ENCODE measurements at regions not wholly inside any gene's neighbourhood (a gene's known extent, or its start where the extent isn't known, plus 50 kb on each side); places are given as distances from the start of the nearest gene placed in this dataset.
A peak's percentile ranks its signal among the peaks of the same experiment; 100 is the strongest.

DNA sequence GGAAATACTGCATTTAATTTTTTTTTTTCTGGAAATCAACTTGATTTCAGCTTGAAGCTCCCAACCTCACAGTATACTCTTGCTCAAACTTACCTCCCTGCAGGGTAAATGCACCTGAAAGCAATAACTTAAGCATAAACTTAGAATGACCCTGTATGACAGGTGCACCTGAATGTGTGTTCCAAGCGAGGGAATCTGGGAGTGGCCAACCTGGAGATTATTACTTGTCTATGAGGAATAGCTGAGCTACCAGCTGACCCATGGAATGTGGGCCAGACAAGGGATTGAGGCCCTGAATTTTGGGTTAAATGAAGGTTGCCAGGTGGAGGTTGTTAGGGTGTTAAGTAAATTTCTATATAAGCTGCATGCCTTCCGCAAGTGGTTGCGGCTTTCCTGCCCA lies 140.6 kb downstream of the OSTF1 start:
- H3K4me2 ChIP-seq: no peak overlapping the region
- ATAC-seq: no peak
- H3K4me1 ChIP-seq: no peaks in the 10 kb centered on the region
- H3K4me3 ChIP-seq: no peak overlapping the region
- 43% methylated on average over 3 of the region's 3 CpGs for WGBS (ENCODE audit: missing lambda C conversion rate)
- TF ChIP-seq, protein P1, sequence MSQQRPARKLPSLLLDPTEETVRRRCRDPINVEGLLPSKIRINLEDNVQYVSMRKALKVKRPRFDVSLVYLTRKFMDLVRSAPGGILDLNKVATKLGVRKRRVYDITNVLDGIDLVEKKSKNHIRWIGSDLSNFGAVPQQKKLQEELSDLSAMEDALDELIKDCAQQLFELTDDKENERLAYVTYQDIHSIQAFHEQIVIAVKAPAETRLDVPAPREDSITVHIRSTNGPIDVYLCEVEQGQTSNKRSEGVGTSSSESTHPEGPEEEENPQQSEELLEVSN (IDR thresholded peaks at IDR 0.05; ENCODE audit: borderline replicate concordance, low read depth): no peak
- TF ChIP-seq KDM1A (IDR thresholded peaks at IDR 0.05; ENCODE audit: low read depth): no peak
- CTCF ChIA-PET: interaction anchor here (1.0 to 2.4 kb wide), 2 partner anchors 28 to 43 kb away, joined by 4 to 9 read pairs; no protein-coding TSS in a partner anchor
- H3K9me3 ChIP-seq: no peaks in the 10 kb centered on the region
- DNase-seq (ENCODE audit: low read depth in 1 of 2, low spot score in 1 of 2): no peak
- H3K27ac ChIP-seq: no peak overlapping the region
- POLR2A ChIA-PET: no interaction called here
- no peak for FAIRE-seq

DNA sequence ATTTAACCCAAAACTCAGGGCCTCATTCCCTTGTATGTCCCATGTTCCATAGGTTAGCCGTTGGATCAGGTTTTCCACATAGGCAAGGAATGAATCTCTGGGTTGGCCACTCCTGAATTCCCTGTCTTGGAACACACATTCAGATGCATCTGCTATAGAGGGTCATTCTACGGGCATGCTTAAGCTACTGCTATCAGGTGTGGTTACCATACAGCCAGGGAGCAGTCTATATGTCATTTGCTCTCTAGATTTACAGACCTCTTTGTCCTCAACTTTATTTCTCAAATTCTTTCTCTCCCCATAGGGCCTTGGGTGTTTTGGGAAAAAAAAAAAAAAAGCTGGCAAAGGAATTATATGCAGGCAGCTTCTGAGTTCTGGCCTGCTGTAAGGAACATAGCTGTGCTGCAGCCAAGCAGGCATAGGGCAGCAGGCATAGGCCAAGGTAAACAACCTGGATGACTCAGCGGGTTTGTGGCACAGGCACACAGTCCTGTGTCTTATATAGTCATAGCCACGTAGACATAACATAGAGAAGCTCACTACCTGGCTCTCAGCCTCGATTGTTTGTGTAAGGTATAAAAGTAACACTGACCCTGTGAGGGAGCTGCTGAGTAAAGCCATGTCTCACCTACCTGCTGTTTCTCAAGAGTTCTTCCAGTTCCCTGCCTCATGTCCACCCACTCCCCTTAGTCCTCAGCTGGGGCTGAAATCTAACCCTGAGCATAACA lies 141.5 kb downstream of the OSTF1 start:
- peak in 1 of 2 experiments; percentile 10 for DNase-seq (ENCODE audit: low read depth in 1 of 2, low spot score in 1 of 2)

DNA sequence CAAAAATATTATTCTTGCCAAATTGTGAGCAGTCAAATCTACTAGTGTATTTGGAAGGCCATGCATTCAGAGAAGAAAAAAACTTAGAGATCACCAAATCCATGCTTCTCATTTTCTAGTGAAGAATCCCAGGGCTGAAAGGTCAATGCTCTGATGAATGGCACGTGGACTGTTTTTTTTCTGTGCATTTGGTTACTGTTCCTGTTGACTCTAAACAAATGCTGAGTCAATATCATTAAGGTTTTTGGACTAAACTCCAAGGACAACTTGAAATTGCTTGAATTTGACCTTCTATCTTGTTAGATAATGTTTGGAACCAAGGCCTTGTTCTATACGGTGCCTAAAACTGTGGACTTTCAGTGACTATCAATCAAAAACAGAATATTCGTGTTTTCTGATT lies 142.2 kb downstream of the OSTF1 start:
- POLR2A ChIA-PET: no interaction called here
- peak; percentile 59 for FAIRE-seq

More for the DNA sequence above, 141.5 kb downstream of the OSTF1 start:
- Histone ChIP-seq H3K4me2 (no peak overlapping the region), H3K27ac (no peak overlapping the region), H3K9me3 (no peaks in the 10 kb centered on the region), H3K4me1 (no peaks in the 10 kb centered on the region), H3K4me3 (no peak overlapping the region)
- 20% methylated on average over 5 of the region's 5 CpGs for WGBS (ENCODE audit: missing lambda C conversion rate)
- peak; percentile 50 to 53; a peak in 5 of 6 replicates for ATAC-seq
- ChIA-PET CTCF (interaction anchor here (1.2 to 2.4 kb wide), 2 partner anchors 11 to 29 kb away, joined by 3 to 9 read pairs; no protein-coding TSS in a partner anchor), POLR2A (no interaction called here)
- TF ChIP-seq CBX8 (IDR thresholded peaks at IDR 0.05) (no peak), JUNB (IDR thresholded peaks at IDR 0.05) (no peak), FOSL2 (IDR thresholded peaks at IDR 0.05) (no peak), FOSL2 (CRISPR knock-in tag; IDR thresholded peaks at IDR 0.05) (no peak), NFE2L2 (conservative IDR thresholded peaks at IDR 0.05; ENCODE audit: low read length) (no peak)
- TF ChIP-seq, protein P2, sequence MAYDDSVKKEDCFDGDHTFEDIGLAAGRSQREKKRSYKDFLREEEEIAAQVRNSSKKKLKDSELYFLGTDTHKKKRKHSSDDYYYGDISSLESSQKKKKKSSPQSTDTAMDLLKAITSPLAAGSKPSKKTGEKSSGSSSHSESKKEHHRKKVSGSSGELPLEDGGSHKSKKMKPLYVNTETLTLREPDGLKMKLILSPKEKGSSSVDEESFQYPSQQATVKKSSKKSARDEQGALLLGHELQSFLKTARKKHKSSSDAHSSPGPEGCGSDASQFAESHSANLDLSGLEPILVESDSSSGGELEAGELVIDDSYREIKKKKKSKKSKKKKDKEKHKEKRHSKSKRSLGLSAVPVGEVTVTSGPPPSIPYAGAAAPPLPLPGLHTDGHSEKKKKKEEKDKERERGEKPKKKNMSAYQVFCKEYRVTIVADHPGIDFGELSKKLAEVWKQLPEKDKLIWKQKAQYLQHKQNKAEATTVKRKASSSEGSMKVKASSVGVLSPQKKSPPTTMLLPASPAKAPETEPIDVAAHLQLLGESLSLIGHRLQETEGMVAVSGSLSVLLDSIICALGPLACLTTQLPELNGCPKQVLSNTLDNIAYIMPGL (CRISPR knock-in tag; IDR thresholded peaks at IDR 0.05; ENCODE audit: borderline replicate concordance): no peak
- FAIRE-seq: no peak

DNA sequence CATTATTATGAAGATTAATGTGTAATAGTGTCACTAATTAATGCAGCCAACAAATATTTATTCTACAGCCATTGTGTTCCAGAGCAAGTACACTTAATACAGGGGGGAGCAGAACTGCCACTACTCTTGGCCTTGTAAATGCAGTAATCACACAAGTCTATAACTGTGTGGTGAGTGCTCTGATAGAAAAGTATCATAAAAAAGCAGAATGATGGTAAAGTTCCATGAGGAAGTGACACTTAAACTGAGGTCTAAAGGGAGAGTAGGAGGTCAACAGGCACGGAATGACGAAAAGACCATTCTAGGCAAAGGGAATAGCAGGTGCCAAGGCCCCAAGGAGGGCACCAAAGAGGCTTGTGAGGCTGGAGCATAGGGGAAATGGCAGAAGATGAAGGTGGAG lies 142.9 kb downstream of the OSTF1 start:
- H3K4me1 ChIP-seq: no peaks in the 10 kb centered on the region
- H3K9me3 ChIP-seq: no peaks in the 10 kb centered on the region
- no peak overlapping the region for H3K4me3 ChIP-seq
- 28% methylated on average over 2 of the region's 2 CpGs for WGBS (ENCODE audit: missing lambda C conversion rate)
- POLR2A ChIA-PET: no interaction called here
- CTCF ChIA-PET: interaction anchor here (1.2 to 2.4 kb wide), 2 partner anchors 9 to 30 kb away, joined by 3 to 9 read pairs; no protein-coding TSS in a partner anchor
- ATAC-seq (no peak), FAIRE-seq (no peak), DNase-seq (ENCODE audit: low read depth in 1 of 2, low spot score in 1 of 2) (no peak)
- no peak overlapping the region for H3K4me2 ChIP-seq
- no peak overlapping the region for H3K27ac ChIP-seq
- TF ChIP-seq, protein P3, sequence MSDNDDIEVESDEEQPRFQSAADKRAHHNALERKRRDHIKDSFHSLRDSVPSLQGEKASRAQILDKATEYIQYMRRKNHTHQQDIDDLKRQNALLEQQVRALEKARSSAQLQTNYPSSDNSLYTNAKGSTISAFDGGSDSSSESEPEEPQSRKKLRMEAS (IDR thresholded peaks at IDR 0.05): no peak
- no peak for TF ChIP-seq HEYL (CRISPR knock-in tag; IDR thresholded peaks at IDR 0.05)
- no peak for TF ChIP-seq KDM5A (IDR thresholded peaks at IDR 0.05)
- no peak for TF ChIP-seq GATA3 (IDR thresholded peaks at IDR 0.05; ENCODE audit: borderline replicate concordance)
- TF ChIP-seq RARB (CRISPR knock-in tag; IDR thresholded peaks at IDR 0.05): no peak
- TF ChIP-seq, protein P4, sequence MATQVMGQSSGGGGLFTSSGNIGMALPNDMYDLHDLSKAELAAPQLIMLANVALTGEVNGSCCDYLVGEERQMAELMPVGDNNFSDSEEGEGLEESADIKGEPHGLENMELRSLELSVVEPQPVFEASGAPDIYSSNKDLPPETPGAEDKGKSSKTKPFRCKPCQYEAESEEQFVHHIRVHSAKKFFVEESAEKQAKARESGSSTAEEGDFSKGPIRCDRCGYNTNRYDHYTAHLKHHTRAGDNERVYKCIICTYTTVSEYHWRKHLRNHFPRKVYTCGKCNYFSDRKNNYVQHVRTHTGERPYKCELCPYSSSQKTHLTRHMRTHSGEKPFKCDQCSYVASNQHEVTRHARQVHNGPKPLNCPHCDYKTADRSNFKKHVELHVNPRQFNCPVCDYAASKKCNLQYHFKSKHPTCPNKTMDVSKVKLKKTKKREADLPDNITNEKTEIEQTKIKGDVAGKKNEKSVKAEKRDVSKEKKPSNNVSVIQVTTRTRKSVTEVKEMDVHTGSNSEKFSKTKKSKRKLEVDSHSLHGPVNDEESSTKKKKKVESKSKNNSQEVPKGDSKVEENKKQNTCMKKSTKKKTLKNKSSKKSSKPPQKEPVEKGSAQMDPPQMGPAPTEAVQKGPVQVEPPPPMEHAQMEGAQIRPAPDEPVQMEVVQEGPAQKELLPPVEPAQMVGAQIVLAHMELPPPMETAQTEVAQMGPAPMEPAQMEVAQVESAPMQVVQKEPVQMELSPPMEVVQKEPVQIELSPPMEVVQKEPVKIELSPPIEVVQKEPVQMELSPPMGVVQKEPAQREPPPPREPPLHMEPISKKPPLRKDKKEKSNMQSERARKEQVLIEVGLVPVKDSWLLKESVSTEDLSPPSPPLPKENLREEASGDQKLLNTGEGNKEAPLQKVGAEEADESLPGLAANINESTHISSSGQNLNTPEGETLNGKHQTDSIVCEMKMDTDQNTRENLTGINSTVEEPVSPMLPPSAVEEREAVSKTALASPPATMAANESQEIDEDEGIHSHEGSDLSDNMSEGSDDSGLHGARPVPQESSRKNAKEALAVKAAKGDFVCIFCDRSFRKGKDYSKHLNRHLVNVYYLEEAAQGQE (IDR thresholded peaks at IDR 0.05): no peak
- no peak for TF ChIP-seq HOXB13 (CRISPR knock-in tag; IDR thresholded peaks at IDR 0.05; ENCODE audit: low read depth)
- TF ChIP-seq, protein P5, sequence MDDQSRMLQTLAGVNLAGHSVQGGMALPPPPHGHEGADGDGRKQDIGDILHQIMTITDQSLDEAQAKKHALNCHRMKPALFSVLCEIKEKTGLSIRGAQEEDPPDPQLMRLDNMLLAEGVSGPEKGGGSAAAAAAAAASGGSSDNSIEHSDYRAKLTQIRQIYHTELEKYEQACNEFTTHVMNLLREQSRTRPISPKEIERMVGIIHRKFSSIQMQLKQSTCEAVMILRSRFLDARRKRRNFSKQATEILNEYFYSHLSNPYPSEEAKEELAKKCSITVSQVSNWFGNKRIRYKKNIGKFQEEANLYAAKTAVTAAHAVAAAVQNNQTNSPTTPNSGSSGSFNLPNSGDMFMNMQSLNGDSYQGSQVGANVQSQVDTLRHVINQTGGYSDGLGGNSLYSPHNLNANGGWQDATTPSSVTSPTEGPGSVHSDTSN (IDR thresholded peaks at IDR 0.05): no peak
- no peak for TF ChIP-seq KDM1A (IDR thresholded peaks at IDR 0.05; ENCODE audit: low read depth)
- no peak for TF ChIP-seq RFX5 (IDR thresholded peaks at IDR 0.05)
- no peak for TF ChIP-seq RNF2 (IDR thresholded peaks at IDR 0.05; ENCODE audit: borderline replicate concordance, low read depth)
- TF ChIP-seq, protein P6, sequence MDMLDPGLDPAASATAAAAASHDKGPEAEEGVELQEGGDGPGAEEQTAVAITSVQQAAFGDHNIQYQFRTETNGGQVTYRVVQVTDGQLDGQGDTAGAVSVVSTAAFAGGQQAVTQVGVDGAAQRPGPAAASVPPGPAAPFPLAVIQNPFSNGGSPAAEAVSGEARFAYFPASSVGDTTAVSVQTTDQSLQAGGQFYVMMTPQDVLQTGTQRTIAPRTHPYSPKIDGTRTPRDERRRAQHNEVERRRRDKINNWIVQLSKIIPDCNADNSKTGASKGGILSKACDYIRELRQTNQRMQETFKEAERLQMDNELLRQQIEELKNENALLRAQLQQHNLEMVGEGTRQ (IDR thresholded peaks at IDR 0.05): no peak

More for the DNA sequence above, 142.2 kb downstream of the OSTF1 start:
- Histone ChIP-seq H3K4me2 (no peak overlapping the region), H3K27ac (no peak overlapping the region), H3K4me1 (no peaks in the 10 kb centered on the region), H3K4me3 (no peak overlapping the region), H3K9me3 (no peaks in the 10 kb centered on the region)
- 48% methylated on average over 3 of the region's 3 CpGs for WGBS (ENCODE audit: missing lambda C conversion rate)
- TF ChIP-seq POLR2AphosphoS2 (conservative IDR thresholded peaks at IDR 0.05; ENCODE audit: low read length): no peak
- TF ChIP-seq TP53 (CRISPR knock-in tag; IDR thresholded peaks at IDR 0.05): no peak
- TF ChIP-seq HDAC2 (IDR thresholded peaks at IDR 0.05): no peak
- TF ChIP-seq RNF2 (IDR thresholded peaks at IDR 0.05; ENCODE audit: borderline replicate concordance, low read depth): no peak
- no peak for TF ChIP-seq FOSB (CRISPR knock-in tag; IDR thresholded peaks at IDR 0.05)
- TF ChIP-seq EHMT2 (IDR thresholded peaks at IDR 0.05; ENCODE audit: low read depth): no peak
- no peak for TF ChIP-seq MYC (IDR thresholded peaks at IDR 0.05; ENCODE audit: borderline replicate concordance, low read length)
- TF ChIP-seq KDM1A (IDR thresholded peaks at IDR 0.05; ENCODE audit: low read depth): no peak
- no peak for DNase-seq (ENCODE audit: low read depth in 1 of 2, low spot score in 1 of 2)
- ATAC-seq: no peak
- CTCF ChIA-PET: interaction anchor here (1.2 to 2.4 kb wide), 2 partner anchors 10 to 29 kb away, joined by 3 to 9 read pairs; no protein-coding TSS in a partner anchor
